SK-N-SH (cell line): ENCODE measurements at regions not wholly inside any gene's neighbourhood (a gene's known extent, or its start where the extent isn't known, plus 50 kb on each side); places are given as distances from the start of the nearest gene placed in this dataset.
"Not testable (repeated sequence)": the region's sequence is repeated elsewhere in the genome, so short reads cannot be mapped to it uniquely, and the experiment has no call there.

Source experiments
- CTCF ChIA-PET: fragments of 300-600, 350-600 bp; formaldehyde crosslinking; extraction: SDS; loops from one replicate; lab custom pipeline; 2021; lab: Yijun Ruan, JAX
- POLR2A ChIA-PET: fragments of 350-600 bp; sonication (Branson Sonifier 250); formaldehyde crosslinking; extraction: SDS; loops from one replicate; lab custom pipeline; 2020; ENCODE audit warnings: antibody characterized with exemption, inconsistent platforms; lab: Yijun Ruan, JAX
- DNase-seq: peaks from one replicate; pipeline ENCODE4 v3.0.0; 2012
- H2AFZ ChIP-seq: fragments of 200-600 bp; sonication (generic); 2 replicates; pipeline ENCODE4 v1.8.1; 2016; ENCODE audit warnings: antibody characterized with exemption, mild to moderate bottlenecking, low read depth
- H3F3A ChIP-seq: fragments of 200-600 bp; sonication (generic); replicated peaks from 2 replicates; pipeline ENCODE3; 2016; ENCODE audit warnings: antibody characterized with exemption, mild to moderate bottlenecking; ENCODE audit not compliant: insufficient read depth
- H3K27ac ChIP-seq, 2 experiments: fragments of 200-500 bp in 1 of 2; fragments of 200-600 bp in 1 of 2; sonication (Bioruptor generic) in 1 of 2; sonication (generic), shearing (Covaris generic) in 1 of 2; 2 replicates each; pipeline versions ENCODE4 v1.5.1 to v1.6.1; 2014 to 2016; ENCODE audit warnings: low read depth in 2 of 2, inconsistent platforms in 1 of 2, low read length in 1 of 2, mild to moderate bottlenecking in 1 of 2, mixed read lengths in 1 of 2
- H3K27me3 ChIP-seq: fragments of 200-600 bp; sonication (generic), shearing (Covaris generic); 2 replicates; pipeline ENCODE4 v1.6.1; 2016; ENCODE audit warnings: mixed run types; ENCODE audit not compliant: insufficient read depth
- H3K36me3 ChIP-seq, 2 experiments: fragments of 200-500 bp in 1 of 2; fragments of 200-600 bp in 1 of 2; sonication (Bioruptor generic) in 1 of 2; sonication (generic) in 1 of 2; replicated peaks in 1 of 2; 2 replicates each; pipeline versions ENCODE3 to v1.5.1; 2014 to 2016; ENCODE audit warnings: low read length in 1 of 2, mild to moderate bottlenecking in 1 of 2; ENCODE audit not compliant: insufficient read depth in 2 of 2, control insufficient read depth in 1 of 2
- H3K4me1 ChIP-seq, 2 experiments: fragments of 200-500 bp in 1 of 2; fragments of 200-600 bp in 1 of 2; sonication (Bioruptor generic) in 1 of 2; sonication (generic), shearing (Covaris generic) in 1 of 2; 2 replicates each; pipeline versions ENCODE4 v1.5.1 to v1.6.1; 2014 to 2016; ENCODE audit warnings: low read depth in 1 of 2, low read length in 1 of 2, mixed run types in 1 of 2; ENCODE audit not compliant: insufficient read depth in 2 of 2, control insufficient read depth in 1 of 2
- H3K4me2 ChIP-seq: fragments of 200-600 bp; sonication (generic), shearing (Covaris generic); 2 replicates; pipeline ENCODE4 v1.6.1; 2017; ENCODE audit warnings: mixed run types
- H3K4me3 ChIP-seq, 2 experiments: fragments of 200-500 bp in 1 of 2; fragments of 200-600 bp in 1 of 2; sonication (Bioruptor generic) in 1 of 2; sonication (generic), shearing (Covaris generic) in 1 of 2; 2 replicates each; pipeline versions ENCODE4 v1.5.1 to v1.8.1; 2014 to 2016; ENCODE audit warnings: low read depth in 2 of 2, inconsistent platforms in 1 of 2, low read length in 1 of 2, mild to moderate bottlenecking in 1 of 2, mixed read lengths in 1 of 2, moderate library complexity in 1 of 2
- H3K79me2 ChIP-seq: fragments of 200-600 bp; sonication (generic); 2 replicates; pipeline ENCODE4 v1.8.1; 2017; ENCODE audit warnings: mild to moderate bottlenecking; ENCODE audit not compliant: insufficient read depth
- H3K9ac ChIP-seq: fragments of 200-600 bp; sonication (generic); 2 replicates; pipeline ENCODE4 v1.6.1; 2017; ENCODE audit warnings: mixed run types
- H3K9me2 ChIP-seq: fragments of 200-600 bp; sonication (generic); 2 replicates; pipeline ENCODE4 v1.6.1; 2017; ENCODE audit warnings: mixed run types
- H3K9me3 ChIP-seq: fragments of 200-600 bp; sonication (generic); 2 replicates; pipeline ENCODE4 v1.6.1; 2017; ENCODE audit warnings: mixed run types, mild to moderate bottlenecking, moderate library complexity
- H4K20me1 ChIP-seq: fragments of 200-600 bp; sonication (generic); 2 replicates; pipeline ENCODE4 v1.6.1; 2017; ENCODE audit warnings: mild to moderate bottlenecking, mixed run types; ENCODE audit not compliant: insufficient read depth
- ELF1 ChIP-seq: IDR thresholded peaks from 2 replicates; pipeline ENCODE4 v1.4.0; 2012
- EP300 ChIP-seq, 2 experiments: IDR thresholded peaks; 2 replicates each; pipeline versions ENCODE4 v1.4.0 to v1.6.1; 2012; ENCODE audit warnings: borderline replicate concordance in 1 of 2, low read depth in 1 of 2, low read length in 1 of 2
- EZH2phosphoT487 ChIP-seq: fragments of 200-600 bp; sonication (generic); IDR thresholded peaks from 2 replicates; pipeline ENCODE4 v1.6.1; 2017; ENCODE audit warnings: low read depth, mixed run types, mild to moderate bottlenecking, antibody characterized with exemption, moderate library complexity, borderline replicate concordance
- FOXM1 ChIP-seq: IDR thresholded peaks from 2 replicates; pipeline ENCODE4 v1.4.0; 2012; ENCODE audit warnings: low read depth, mild to moderate bottlenecking
- GABPA ChIP-seq: IDR thresholded peaks from 2 replicates; pipeline ENCODE4 v1.4.0; 2012; ENCODE audit warnings: low read depth, mild to moderate bottlenecking
- PBX3 ChIP-seq: IDR thresholded peaks from 2 replicates; pipeline ENCODE4; 2012
- POLR2AphosphoS5 ChIP-seq: IDR thresholded peaks from 2 replicates; pipeline ENCODE4 v1.6.1; 2012; ENCODE audit warnings: low read depth, low read length
- RFX5 ChIP-seq: IDR thresholded peaks from 2 replicates; pipeline ENCODE4 v1.6.1; 2012; ENCODE audit warnings: mild to moderate bottlenecking, improper control_type of control experiment, low read length
- SIN3A ChIP-seq: IDR thresholded peaks from 2 replicates; pipeline ENCODE4 v1.6.1; 2012; ENCODE audit warnings: low read depth, mild to moderate bottlenecking, low read length, moderate library complexity, borderline replicate concordance
- TAF1 ChIP-seq: IDR thresholded peaks from 2 replicates; pipeline ENCODE4 v1.6.1; 2012; ENCODE audit warnings: low read depth, mild to moderate bottlenecking, low read length, moderate library complexity, borderline replicate concordance
- TEAD4 ChIP-seq: IDR thresholded peaks from 2 replicates; pipeline ENCODE4 v1.4.0; 2012; ENCODE audit warnings: mild to moderate bottlenecking, borderline replicate concordance; ENCODE audit not compliant: insufficient read depth
- ZBTB33 ChIP-seq: IDR thresholded peaks from 2 replicates; pipeline ENCODE4 v1.4.0; 2012; ENCODE audit warnings: low read depth, borderline replicate concordance
- WGBS: methylation state at CpG from one replicate; pipeline ENCODE4 v1.1.6; 2017; ENCODE audit warnings: low lambda C conversion rate; 5-methylcytosine and 5-hydroxymethylcytosine counted together

GRCh38 chr4:189228726-189229125 lies 711.9 kb upstream of the FRG1 start (continued):
- TF ChIP-seq EP300 (IDR thresholded peaks at IDR 0.05; ENCODE audit: borderline replicate concordance in 1 of 2, low read depth in 1 of 2, low read length in 1 of 2) (no peak), PBX3 (no peak), GABPA (no peak), FOXM1 (no peak)

GRCh38 chr4:189232274-189232673 lies 708.4 kb upstream of the FRG1 start:
- no peak for DNase-seq
- Histone ChIP-seq H2AFZ (no peak overlapping the region), H3K4me3 (no peak overlapping the region), H3K4me2 (no peak overlapping the region), H3F3A (no peaks in the 10 kb centered on the region), H3K27me3 (no peaks in the 10 kb centered on the region), H3K27ac (no peak overlapping the region), H3K9ac (no peak overlapping the region), H3K36me3 (no peaks in the 10 kb centered on the region), H3K9me2 (no peaks in the 10 kb centered on the region), H3K79me2 (no peaks in the 10 kb centered on the region), H3K4me1 (no peaks in the 10 kb centered on the region), H3K9me3 (no peaks in the 10 kb centered on the region), H4K20me1 (no peaks in the 10 kb centered on the region)
- 22% methylated on average over 2 of the region's 2 CpGs for WGBS
- ChIA-PET CTCF (no interaction called here), POLR2A (no interaction called here)
- TF ChIP-seq SIN3A = no peak
- TF ChIP-seq RFX5 = no peak
- TF ChIP-seq EZH2phosphoT487 = no peak
- TF ChIP-seq POLR2AphosphoS5 = no peak
- no peak for TF ChIP-seq GABPA
- no peak for TF ChIP-seq ZBTB33
- TF ChIP-seq ELF1 = no peak
- TF ChIP-seq TEAD4 = no peak
- TF ChIP-seq TAF1 = no peak

GRCh38 chr4:189233754-189234153 lies 706.9 kb upstream of the FRG1 start:
- H3K27me3 ChIP-seq, H3K4me1 ChIP-seq, CTCF ChIA-PET, H3K36me3 ChIP-seq, H2AFZ ChIP-seq, H3K4me3 ChIP-seq, H4K20me1 ChIP-seq, H3K9me3 ChIP-seq, H3K9ac ChIP-seq, H3K27ac ChIP-seq, POLR2A ChIA-PET, DNase-seq, H3K4me2 ChIP-seq, H3K79me2 ChIP-seq, H3F3A ChIP-seq, H3K9me2 ChIP-seq: not testable (repeated sequence)
- 0% methylated on average over 1 of the region's 1 CpG for WGBS

GRCh38 chr4:189234948-189235347 lies 705.7 kb upstream of the FRG1 start:
- H3K27ac ChIP-seq = not testable (repeated sequence)

More at GRCh38 chr4:189234948-189235347, 705.7 kb upstream of the FRG1 start:
- H3K4me2 ChIP-seq, H4K20me1 ChIP-seq, H3K9me2 ChIP-seq, H3K9ac ChIP-seq, H2AFZ ChIP-seq, H3K4me3 ChIP-seq, DNase-seq, H3K79me2 ChIP-seq, H3K27me3 ChIP-seq, H3K36me3 ChIP-seq, H3K9me3 ChIP-seq, H3K4me1 ChIP-seq, CTCF ChIA-PET, H3F3A ChIP-seq, POLR2A ChIA-PET: not testable (repeated sequence)
